Endothelial cell of umbilical vein (primary cell): ENCODE measurements at regions not wholly inside any gene's neighbourhood (a gene's known extent, or its start where the extent isn't known, plus 50 kb on each side); places are given as distances from the start of the nearest gene placed in this dataset.

Source experiments
- BruUV-seq: library from RNA; stranded (reverse); fragments of 400-500 nt; replicated peaks from 2 replicates; lab custom pipeline; 2021; lab: Mats Ljungman, UMichigan
- CTCF ChIA-PET: fragments of 300-600, 350-600 bp; sonication (Branson Sonifier 250); formaldehyde crosslinking; loops from one replicate; lab custom pipeline; 2021; ENCODE audit warnings: antibody characterized with exemption, inconsistent platforms; lab: Charles Lee
- POLR2A ChIA-PET: fragments of 300-600, 350-600 bp; sonication (Branson Sonifier 250); formaldehyde crosslinking; loops from one replicate; lab custom pipeline; 2021; ENCODE audit warnings: antibody characterized with exemption, inconsistent platforms; lab: Charles Lee
- DNase-seq: peaks from one replicate; pipeline ENCODE4 v3.0.0-alpha.2; 2011; ENCODE audit warnings: low read depth, low spot score
- FAIRE-seq: peaks from 2 replicates; lab custom pipeline; 2011; peaks lifted over from hg19 to GRCh38; lab: Jason Lieb, UNC
- H2AFZ ChIP-seq: 2 replicates; pipeline ENCODE4 v1.6.0; 2012; ENCODE audit warnings: low read depth, low read length, control low read depth, inconsistent platforms
- H3K27ac ChIP-seq: 2 replicates; pipeline ENCODE4 v1.5.1; 2011; ENCODE audit warnings: low read depth, mild to moderate bottlenecking, control low read depth, low read length, moderate library complexity; ENCODE audit not compliant: insufficient read depth
- H3K27me3 ChIP-seq, 2 experiments: 2 replicates each; pipeline versions ENCODE4 v1.6.0 to v1.6.1; 2011; ENCODE audit warnings: low read length in 2 of 2, mixed read lengths in 1 of 2; ENCODE audit not compliant: control insufficient read depth in 2 of 2, insufficient read depth in 2 of 2
- H3K36me3 ChIP-seq, 2 experiments: 2 replicates in 1 of 2; 3 replicates in 1 of 2; pipeline ENCODE4 v1.5.1; 2011; ENCODE audit warnings: low read length in 2 of 2, mild to moderate bottlenecking in 1 of 2, moderate library complexity in 1 of 2; ENCODE audit not compliant: control insufficient read depth in 2 of 2, insufficient read depth in 2 of 2; ENCODE audit errors: extremely low read depth in 1 of 2
- H3K4me1 ChIP-seq: 3 replicates; pipeline ENCODE4 v1.5.1; 2011; ENCODE audit warnings: mild to moderate bottlenecking, low read length; ENCODE audit not compliant: control insufficient read depth, insufficient read depth; ENCODE audit errors: extremely low read depth
- H3K4me2 ChIP-seq: 2 replicates; pipeline ENCODE4 v1.6.1; 2011; ENCODE audit warnings: low read length, control low read depth, mixed read lengths; ENCODE audit not compliant: insufficient read depth
- H3K4me3 ChIP-seq, 3 experiments: fragments of 200-600 bp in 1 of 3; sonication (generic), shearing (Covaris generic) in 1 of 3; replicated peaks in 1 of 3; 2 replicates each; pipeline ENCODE4 v1.5.1; 2011 to 2016; ENCODE audit warnings: control low read depth in 3 of 3, low read length in 3 of 3, mild to moderate bottlenecking in 2 of 3, inconsistent platforms in 1 of 3, low read depth in 1 of 3, moderate library complexity in 1 of 3; ENCODE audit not compliant: insufficient read depth in 1 of 3
- H3K79me2 ChIP-seq: 2 replicates; pipeline ENCODE4 v1.6.0; 2012; ENCODE audit warnings: low read length, inconsistent platforms; ENCODE audit not compliant: control insufficient read depth, insufficient read depth
- H3K9ac ChIP-seq: replicated peaks from 2 replicates; pipeline ENCODE3; 2011; ENCODE audit warnings: low read length, control low read depth; ENCODE audit not compliant: insufficient read depth; ENCODE audit errors: extremely low read depth
- H3K9me1 ChIP-seq: replicated peaks from 3 replicates; pipeline ENCODE4 v1.6.0; 2011; ENCODE audit warnings: mild to moderate bottlenecking, low read length; ENCODE audit not compliant: control insufficient read depth, insufficient read depth; ENCODE audit errors: extremely low read depth
- H3K9me3 ChIP-seq: replicated peaks from 2 replicates; pipeline ENCODE4 v1.5.1; 2012; ENCODE audit warnings: low read length, inconsistent platforms; ENCODE audit not compliant: control insufficient read depth, insufficient read depth
- H4K20me1 ChIP-seq: replicated peaks from 2 replicates; pipeline ENCODE3; 2011; ENCODE audit warnings: mild to moderate bottlenecking, low read length; ENCODE audit not compliant: control insufficient read depth, insufficient read depth; ENCODE audit errors: extremely low read depth
- EZH2 ChIP-seq: IDR thresholded peaks from 2 replicates; pipeline ENCODE4 v1.6.1; 2012; ENCODE audit warnings: borderline replicate concordance, low read depth, mild to moderate bottlenecking, moderate library complexity, low read length, inconsistent platforms; ENCODE audit not compliant: severe bottlenecking
- FOS ChIP-seq: IDR thresholded peaks from 2 replicates; pipeline ENCODE4 v1.6.1; 2011; ENCODE audit warnings: mild to moderate bottlenecking, low read length, moderate library complexity, borderline replicate concordance; ENCODE audit not compliant: insufficient read depth
- GATA2 ChIP-seq: IDR thresholded peaks from 2 replicates; pipeline ENCODE4 v1.7.0; 2011; ENCODE audit warnings: low read depth, mild to moderate bottlenecking, moderate library complexity, mixed read lengths, low read length; ENCODE audit not compliant: insufficient read length, insufficient read depth
- JUN ChIP-seq: IDR thresholded peaks from 2 replicates; pipeline ENCODE4 v1.6.1; 2011; ENCODE audit warnings: borderline replicate concordance, low read depth; ENCODE audit not compliant: insufficient read length, insufficient read depth
- MYC ChIP-seq: IDR thresholded peaks from one replicate; pipeline ENCODE4 v1.6.1; 2011; ENCODE audit warnings: mild to moderate bottlenecking, low read depth, low read length
- POLR2A ChIP-seq: IDR thresholded peaks from 2 replicates; pipeline ENCODE4 v1.6.1; 2012; ENCODE audit warnings: low read depth, mild to moderate bottlenecking, control low read depth, low read length
- POLR2AphosphoS5 ChIP-seq: IDR thresholded peaks from 2 replicates; pipeline ENCODE4 v1.6.1; 2012; ENCODE audit warnings: low read depth, mild to moderate bottlenecking, control low read depth, low read length, moderate library complexity; ENCODE audit not compliant: insufficient read depth
- dilution Hi-C: fragments of 300-500 bp; cut with MboI; formaldehyde crosslinking; loops from one replicate; pipeline ENCODE4 v1.15.0; 2019; ENCODE audit warnings: low sequenced_read_pairs; ENCODE audit not compliant: extremely low pct_ligation_motif_present
- intact Hi-C: fragments of 100-400 bp; cut with micrococcal nuclease; formaldehyde crosslinking; loops from one replicate; pipeline ENCODE4 v1.10.0; 2022
- TF ChIP-seq, protein P1 (sequence below), 2 donors: IDR thresholded peaks; 1 replicate in 1 of 2; 2 replicates in 1 of 2; pipeline ENCODE4 v1.5.1; 2011; ENCODE audit warnings: low read length in 2 of 2, mild to moderate bottlenecking in 2 of 2, moderate library complexity in 2 of 2, control low read depth in 1 of 2, inconsistent platforms in 1 of 2, low read depth in 1 of 2; ENCODE audit not compliant: insufficient read depth in 1 of 2; ENCODE audit errors: extremely low read depth in 1 of 2
- TF ChIP-seq, protein P2 (sequence below): IDR thresholded peaks from 2 replicates; pipeline ENCODE4 v1.6.1; 2011; ENCODE audit not compliant: insufficient read depth, insufficient read length

- no peaks in the 10 kb centered on the region for H3K9me1 ChIP-seq
- no peak for DNase-seq
- ChIA-PET CTCF (no interaction called here), POLR2A (no interaction called here)
- no peak for TF ChIP-seq EZH2
- no peak for TF ChIP-seq GATA2
- TF ChIP-seq, protein P1, sequence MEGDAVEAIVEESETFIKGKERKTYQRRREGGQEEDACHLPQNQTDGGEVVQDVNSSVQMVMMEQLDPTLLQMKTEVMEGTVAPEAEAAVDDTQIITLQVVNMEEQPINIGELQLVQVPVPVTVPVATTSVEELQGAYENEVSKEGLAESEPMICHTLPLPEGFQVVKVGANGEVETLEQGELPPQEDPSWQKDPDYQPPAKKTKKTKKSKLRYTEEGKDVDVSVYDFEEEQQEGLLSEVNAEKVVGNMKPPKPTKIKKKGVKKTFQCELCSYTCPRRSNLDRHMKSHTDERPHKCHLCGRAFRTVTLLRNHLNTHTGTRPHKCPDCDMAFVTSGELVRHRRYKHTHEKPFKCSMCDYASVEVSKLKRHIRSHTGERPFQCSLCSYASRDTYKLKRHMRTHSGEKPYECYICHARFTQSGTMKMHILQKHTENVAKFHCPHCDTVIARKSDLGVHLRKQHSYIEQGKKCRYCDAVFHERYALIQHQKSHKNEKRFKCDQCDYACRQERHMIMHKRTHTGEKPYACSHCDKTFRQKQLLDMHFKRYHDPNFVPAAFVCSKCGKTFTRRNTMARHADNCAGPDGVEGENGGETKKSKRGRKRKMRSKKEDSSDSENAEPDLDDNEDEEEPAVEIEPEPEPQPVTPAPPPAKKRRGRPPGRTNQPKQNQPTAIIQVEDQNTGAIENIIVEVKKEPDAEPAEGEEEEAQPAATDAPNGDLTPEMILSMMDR (IDR thresholded peaks at IDR 0.05; ENCODE audit: extremely low read depth in 1 of 2, insufficient read depth in 1 of 2, low read depth in 1 of 2, low read length in 2 of 2), result no peak
- TF ChIP-seq, protein P2, sequence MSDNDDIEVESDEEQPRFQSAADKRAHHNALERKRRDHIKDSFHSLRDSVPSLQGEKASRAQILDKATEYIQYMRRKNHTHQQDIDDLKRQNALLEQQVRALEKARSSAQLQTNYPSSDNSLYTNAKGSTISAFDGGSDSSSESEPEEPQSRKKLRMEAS, result no peak
- TF ChIP-seq POLR2A, result no peak
- TF ChIP-seq FOS, result no peak
- no peak for TF ChIP-seq JUN
- TF ChIP-seq POLR2AphosphoS5, result no peak
- TF ChIP-seq MYC, result no peak
- no peaks in the 10 kb centered on the region for H3K4me1 ChIP-seq
- no peak overlapping the region for H3K9ac ChIP-seq
- H3K9me3 ChIP-seq, result peaks cover 8% of the 10 kb centered on the region
- intact Hi-C loops (no loop called here), dilution Hi-C loops (no loop called here)
- H3K27ac ChIP-seq, result no peak overlapping the region
- no peak overlapping the region for H2AFZ ChIP-seq
- no peaks in the 10 kb centered on the region for H3K79me2 ChIP-seq
- no peak overlapping the region for H3K4me3 ChIP-seq
- BruUV-seq, result no TSS peak
- H3K27me3 ChIP-seq, result no peaks in the 10 kb centered on the region
- no peaks in the 10 kb centered on the region for H4K20me1 ChIP-seq
- no peak for FAIRE-seq
- H3K4me2 ChIP-seq, result no peak overlapping the region
- H3K36me3 ChIP-seq, result no peaks in the 10 kb centered on the region
Observed at GRCh38 chr1:2860476-2861142, 59.1 kb upstream of the TTC34 start.
